Ishikawa (cell line): ENCODE measurements at regions not wholly inside any gene's neighbourhood (a gene's known extent, or its start where the extent isn't known, plus 50 kb on each side); places are given as distances from the start of the nearest gene placed in this dataset.

ENCODE experiments used
- CEBPB ChIP-seq: IDR thresholded peaks from 2 replicates; pipeline ENCODE4 v1.6.1; 2012
- CREB1 ChIP-seq: IDR thresholded peaks from 2 replicates; pipeline ENCODE4 v1.6.1; 2012; ENCODE audit warnings: low read depth
- EP300 ChIP-seq: IDR thresholded peaks from 2 replicates; pipeline ENCODE4 v1.6.1; 2012; ENCODE audit warnings: borderline replicate concordance
- FOXM1 ChIP-seq: IDR thresholded peaks from 2 replicates; pipeline ENCODE4 v1.6.1; 2012; ENCODE audit warnings: low read depth, borderline replicate concordance
- RAD21 ChIP-seq: IDR thresholded peaks from 2 replicates; pipeline ENCODE4 v1.6.1; 2012; ENCODE audit warnings: low read depth
- REST ChIP-seq: IDR thresholded peaks from 2 replicates; pipeline ENCODE4 v1.6.1; 2012; ENCODE audit warnings: low read depth, mild to moderate bottlenecking
- TAF1 ChIP-seq: IDR thresholded peaks from 2 replicates; pipeline ENCODE4 v1.6.1; 2012; ENCODE audit warnings: low read depth, mild to moderate bottlenecking
- TEAD4 ChIP-seq: IDR thresholded peaks from 2 replicates; pipeline ENCODE4 v1.6.1; 2012

GRCh38 chr6:33949877-33950435 is 146.2 kb upstream of the MLN start:
- TF ChIP-seq TEAD4: no peak
- TF ChIP-seq TAF1: no peak
- no peak for TF ChIP-seq REST
- no peak for TF ChIP-seq RAD21
- TF ChIP-seq CEBPB: no peak
- no peak for TF ChIP-seq EP300
- no peak for TF ChIP-seq FOXM1
- TF ChIP-seq CREB1: no peak
